ENCODE measurements at regions not wholly inside any gene's neighbourhood (a gene's known extent, or its start where the extent isn't known, plus 50 kb on each side); places are given as distances from the start of the nearest gene placed in this dataset.

DNA sequence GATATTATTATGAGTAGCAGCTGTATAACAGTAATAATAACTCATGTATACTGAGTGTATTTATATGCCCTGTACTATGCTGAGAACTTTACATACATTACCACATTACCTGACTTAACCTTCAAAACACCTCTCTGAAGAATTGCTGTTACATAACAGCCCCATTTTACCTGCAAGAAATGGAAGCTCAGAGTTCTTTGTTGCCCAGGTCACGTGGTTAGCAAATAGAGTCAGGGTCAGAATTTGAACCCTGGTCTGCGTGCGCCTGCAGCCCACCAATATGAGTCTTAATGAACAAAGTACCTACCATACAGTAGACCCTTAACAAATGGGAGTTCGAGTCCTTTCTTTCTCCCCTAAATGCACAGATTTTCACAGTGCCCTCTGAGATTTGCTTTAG is 101.9 kb downstream of the MCFD2 start:
- DNase-seq (ENCODE audit: low spot score) (no peak), ATAC-seq (no peak)

DNA sequence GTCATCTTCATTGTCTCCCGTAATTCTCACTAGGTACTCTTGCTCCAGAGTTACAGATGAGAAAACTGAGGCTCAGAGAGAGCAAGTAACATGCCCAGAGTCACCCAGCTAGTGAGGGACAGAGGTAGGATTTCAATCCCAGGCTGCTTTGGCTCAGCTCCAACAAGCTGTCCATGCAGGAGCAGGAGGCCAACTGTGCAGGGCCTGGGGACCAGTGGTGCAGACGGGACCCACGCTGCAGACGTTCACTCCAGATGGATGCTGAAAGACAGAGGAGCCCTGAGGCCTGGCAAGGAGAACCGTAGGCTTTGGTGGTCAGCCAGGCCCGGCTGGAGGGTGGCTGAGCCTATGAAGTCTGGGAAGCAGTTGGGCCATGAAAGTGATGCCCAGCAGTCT is 102.6 kb downstream of the MCFD2 start:
- ATAC-seq, result no peak
- DNase-seq (ENCODE audit: low spot score), result no peak

All from left lobe of liver (tissue), 2 donors.